HG03520 (cell line): ENCODE measurements at regions not wholly inside any gene's neighbourhood (a gene's known extent, or its start where the extent isn't known, plus 50 kb on each side); places are given as distances from the start of the nearest gene placed in this dataset.
"Not testable (repeated sequence)": the region's sequence is repeated elsewhere in the genome, so short reads cannot be mapped to it uniquely, and the experiment has no call there.

Experiments
- ATAC-seq: cut with Tn5 transposase; IDR thresholded peaks from one replicate; pipeline ENCODE4 v1.9.1; 2021; ENCODE audit warnings: mild to moderate bottlenecking, moderate library complexity; ENCODE audit not compliant: unreplicated experiment

- ATAC-seq, result no peak
These were observed 158.7 kb upstream of the JARID2 start for GRCh38 chr6:15087186-15087589.

- ATAC-seq, result no peak
These were observed 156.8 kb upstream of the JARID2 start for GRCh38 chr6:15088904-15089568.

- ATAC-seq, result no peak
These were observed 156.2 kb upstream of the JARID2 start for GRCh38 chr6:15089569-15090144.

GRCh38 chr6:15090145-15090579 is 155.7 kb upstream of the JARID2 start:
- ATAC-seq, result no peak

- ATAC-seq, result no peak
These were observed 155.0 kb upstream of the JARID2 start for GRCh38 chr6:15090745-15091384.

GRCh38 chr6:15096894-15097837 is 148.7 kb upstream of the JARID2 start:
- no peak for ATAC-seq

- ATAC-seq, result no peak
These were observed 144.7 kb upstream of the JARID2 start for GRCh38 chr6:15101130-15101529.

- no peak for ATAC-seq
These were observed 143.6 kb upstream of the JARID2 start for GRCh38 chr6:15102241-15102640.

GRCh38 chr6:15106958-15107643 is 138.8 kb upstream of the JARID2 start:
- no peak for ATAC-seq

- no peak for ATAC-seq
These were observed 138.1 kb upstream of the JARID2 start for GRCh38 chr6:15107644-15108382.

GRCh38 chr6:15108383-15108715 is 137.5 kb upstream of the JARID2 start:
- ATAC-seq, result no peak

- no peak for ATAC-seq
These were observed 136.4 kb upstream of the JARID2 start for GRCh38 chr6:15109338-15110090.

GRCh38 chr6:15110726-15111354 is 135.0 kb upstream of the JARID2 start:
- no peak for ATAC-seq

GRCh38 chr6:15111576-15111975 is 134.3 kb upstream of the JARID2 start:
- not testable (repeated sequence) for ATAC-seq

- ATAC-seq, result no peak
These were observed 132.3 kb upstream of the JARID2 start for GRCh38 chr6:15113587-15113986.

GRCh38 chr6:15114061-15114460 is 131.8 kb upstream of the JARID2 start:
- ATAC-seq, result no peak

GRCh38 chr6:15116889-15117288 is 129.0 kb upstream of the JARID2 start:
- no peak for ATAC-seq

- no peak for ATAC-seq
These were observed 124.4 kb upstream of the JARID2 start for GRCh38 chr6:15121443-15121842.

GRCh38 chr6:15121977-15122550 is 123.8 kb upstream of the JARID2 start:
- no peak for ATAC-seq
